ENCODE measurements at regions not wholly inside any gene's neighbourhood (a gene's known extent, or its start where the extent isn't known, plus 50 kb on each side); places are given as distances from the start of the nearest gene placed in this dataset.

GRCh38 chr10:43707770-43708169 lies 59.1 kb upstream of the ZNF32 start:
- H3K4me3 ChIP-seq (ENCODE audit: low read depth, low read length): no peak overlapping the region
- TF ChIP-seq CTCF (IDR thresholded peaks at IDR 0.05; ENCODE audit: low read depth, low read length): no peak
- in situ Hi-C loops (cut with HindIII; ENCODE audit: low sequenced_read_pairs): no loop called here
- DNase-seq (ENCODE audit: low read depth, low spot score): no peak

- H3K4me3 ChIP-seq (ENCODE audit: low read depth, low read length): no peak overlapping the region
- in situ Hi-C loops (cut with HindIII; ENCODE audit: low sequenced_read_pairs): no loop called here
- DNase-seq (ENCODE audit: low read depth, low spot score): no peak
- TF ChIP-seq CTCF (IDR thresholded peaks at IDR 0.05; ENCODE audit: low read depth, low read length): no peak
Observed at GRCh38 chr10:43706166-43706565, 57.5 kb upstream of the ZNF32 start.

DNA sequence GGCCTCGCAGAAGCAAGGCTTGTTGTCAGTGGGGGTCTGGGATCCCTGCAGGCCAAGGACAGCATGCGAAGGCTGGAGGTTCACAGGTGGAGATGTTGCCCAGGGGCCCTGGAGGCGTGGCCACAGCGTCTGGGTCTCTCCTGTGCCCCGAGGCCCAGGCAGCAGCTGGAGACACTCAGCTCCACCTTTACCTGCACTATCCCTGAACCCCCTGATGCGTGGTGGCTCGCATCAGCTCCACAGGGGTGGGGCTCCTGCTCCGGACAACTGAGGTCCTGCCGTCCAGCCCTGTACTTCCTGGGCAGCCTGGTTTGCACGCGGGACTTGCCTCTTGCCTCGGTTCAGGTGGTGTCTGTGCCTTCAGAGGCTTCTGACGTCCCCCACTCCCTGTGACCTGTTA lies 54.6 kb upstream of the ZNF32 start:
- TF ChIP-seq CTCF (IDR thresholded peaks at IDR 0.05; ENCODE audit: low read depth, low read length): no peak
- in situ Hi-C loops (cut with HindIII; ENCODE audit: low sequenced_read_pairs): no loop called here
- no peak for DNase-seq (ENCODE audit: low read depth, low spot score)
- H3K4me3 ChIP-seq (ENCODE audit: low read depth, low read length): no peak overlapping the region

DNA sequence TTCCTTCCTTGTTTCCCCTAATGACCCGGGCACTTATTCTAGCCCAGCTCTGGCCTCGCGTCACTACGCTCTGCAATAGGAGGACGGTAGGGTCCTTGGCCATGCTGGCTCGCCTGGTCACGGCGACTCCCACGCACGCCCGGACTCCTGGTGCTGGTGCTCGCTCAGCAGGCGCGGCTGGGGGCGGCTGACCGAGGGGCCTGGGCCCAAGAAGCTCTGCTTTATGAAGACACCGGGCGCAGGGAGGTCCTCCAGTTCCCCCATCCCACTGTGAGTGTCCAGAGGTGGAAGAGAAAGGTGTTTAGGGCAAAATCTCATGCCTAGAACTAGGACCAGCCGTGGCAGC lies 54.2 kb upstream of the ZNF32 start:
- no peak for TF ChIP-seq CTCF (IDR thresholded peaks at IDR 0.05; ENCODE audit: low read depth, low read length)
- no peak overlapping the region for H3K4me3 ChIP-seq (ENCODE audit: low read depth, low read length)
- DNase-seq (ENCODE audit: low read depth, low spot score): no peak
- in situ Hi-C loops (cut with HindIII; ENCODE audit: low sequenced_read_pairs): no loop called here

DNA sequence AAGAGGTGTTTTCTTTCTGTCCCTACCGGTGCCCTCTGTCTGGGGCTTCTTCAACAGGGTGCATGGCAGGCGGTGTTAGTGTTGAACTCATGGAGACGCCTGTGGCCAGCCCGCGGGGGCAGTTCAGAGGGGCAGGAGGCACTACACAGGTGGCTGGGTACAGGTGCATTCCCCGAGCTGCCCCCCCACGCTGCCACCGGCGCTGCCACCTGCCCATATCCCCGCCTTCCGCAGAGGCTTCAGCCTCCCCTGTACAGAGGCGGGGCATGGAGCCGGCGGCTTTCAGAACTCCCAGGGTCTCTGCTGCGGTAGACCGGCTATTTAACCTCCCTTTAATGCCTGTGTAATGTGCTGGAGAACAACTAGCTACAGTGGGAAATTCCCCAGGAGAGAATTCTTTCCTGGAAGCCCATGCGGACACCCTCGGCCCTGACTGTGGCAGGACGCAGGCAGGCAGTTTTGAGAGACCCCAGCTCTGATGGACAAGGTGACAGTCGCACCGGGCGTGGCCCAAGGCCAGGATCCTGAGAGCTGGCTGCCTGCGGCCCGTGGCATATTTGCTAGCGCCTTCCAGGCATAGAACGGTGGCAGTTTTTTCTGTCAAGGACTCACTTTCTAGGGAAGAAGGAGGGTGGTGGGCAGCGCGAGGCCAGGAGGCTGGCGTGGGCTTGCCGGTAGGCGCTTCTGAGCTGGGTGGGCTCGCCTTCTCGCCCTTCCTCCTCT lies 53.7 kb upstream of the ZNF32 start:
- in situ Hi-C loops (cut with HindIII; ENCODE audit: low sequenced_read_pairs): no loop called here
- no peak for DNase-seq (ENCODE audit: low read depth, low spot score)
- TF ChIP-seq CTCF (IDR thresholded peaks at IDR 0.05; ENCODE audit: low read depth, low read length): no peak
- no peak overlapping the region for H3K4me3 ChIP-seq (ENCODE audit: low read depth, low read length)

DNA sequence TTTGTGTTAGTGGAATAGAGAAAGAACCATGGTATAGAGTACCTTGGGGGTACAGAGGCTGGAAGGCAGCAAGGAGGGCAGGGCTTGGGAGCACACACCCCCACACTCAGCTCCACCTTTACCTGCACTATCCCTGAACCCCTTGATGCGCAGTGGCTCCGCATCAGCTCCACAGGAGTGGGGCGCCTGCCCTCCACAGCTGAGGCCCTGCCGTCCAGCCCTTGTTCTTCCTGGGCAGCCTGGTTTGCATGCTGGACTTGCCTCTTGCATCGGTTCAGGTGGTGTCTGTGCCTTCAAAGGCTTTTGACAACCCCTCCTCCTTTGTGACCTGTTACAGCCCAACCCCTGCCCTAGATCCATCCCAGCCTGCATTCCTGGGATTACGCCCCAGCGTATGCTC lies 52.6 kb upstream of the ZNF32 start:
- DNase-seq (ENCODE audit: low read depth, low spot score): no peak
- TF ChIP-seq CTCF (IDR thresholded peaks at IDR 0.05; ENCODE audit: low read depth, low read length): no peak
- H3K4me3 ChIP-seq (ENCODE audit: low read depth, low read length): no peak overlapping the region
- in situ Hi-C loops (cut with HindIII; ENCODE audit: low sequenced_read_pairs): no loop called here

GRCh38 chr10:43700306-43700705 lies 51.6 kb upstream of the ZNF32 start:
- no peak overlapping the region for H3K4me3 ChIP-seq (ENCODE audit: low read depth, low read length)
- TF ChIP-seq CTCF (IDR thresholded peaks at IDR 0.05; ENCODE audit: low read depth, low read length): no peak
- in situ Hi-C loops (cut with HindIII; ENCODE audit: low sequenced_read_pairs): no loop called here
- DNase-seq (ENCODE audit: low read depth, low spot score): no peak
